Esophagus squamous epithelium (tissue), 4 donors: ENCODE measurements at regions not wholly inside any gene's neighbourhood (a gene's known extent, or its start where the extent isn't known, plus 50 kb on each side); places are given as distances from the start of the nearest gene placed in this dataset.

ENCODE experiments used
- CTCF ChIP-seq, 6 experiments: fragments of 450-650 bp in 4 of 6; fragments of 200-600 bp in 2 of 6; sonication (generic) in 2 of 6; IDR thresholded peaks; one replicate each; pipeline ENCODE4 v1.5.1; 2016 to 2019; ENCODE audit warnings: antibody characterized with exemption in 6 of 6, mild to moderate bottlenecking in 4 of 6, moderate library complexity in 4 of 6
- POLR2A ChIP-seq, 4 donors: fragments of 450-650 bp; IDR thresholded peaks; one replicate each; pipeline ENCODE4 v1.6.1; 2017; ENCODE audit warnings: antibody characterized with exemption in 4 of 4, mild to moderate bottlenecking in 4 of 4, moderate library complexity in 3 of 4

DNA sequence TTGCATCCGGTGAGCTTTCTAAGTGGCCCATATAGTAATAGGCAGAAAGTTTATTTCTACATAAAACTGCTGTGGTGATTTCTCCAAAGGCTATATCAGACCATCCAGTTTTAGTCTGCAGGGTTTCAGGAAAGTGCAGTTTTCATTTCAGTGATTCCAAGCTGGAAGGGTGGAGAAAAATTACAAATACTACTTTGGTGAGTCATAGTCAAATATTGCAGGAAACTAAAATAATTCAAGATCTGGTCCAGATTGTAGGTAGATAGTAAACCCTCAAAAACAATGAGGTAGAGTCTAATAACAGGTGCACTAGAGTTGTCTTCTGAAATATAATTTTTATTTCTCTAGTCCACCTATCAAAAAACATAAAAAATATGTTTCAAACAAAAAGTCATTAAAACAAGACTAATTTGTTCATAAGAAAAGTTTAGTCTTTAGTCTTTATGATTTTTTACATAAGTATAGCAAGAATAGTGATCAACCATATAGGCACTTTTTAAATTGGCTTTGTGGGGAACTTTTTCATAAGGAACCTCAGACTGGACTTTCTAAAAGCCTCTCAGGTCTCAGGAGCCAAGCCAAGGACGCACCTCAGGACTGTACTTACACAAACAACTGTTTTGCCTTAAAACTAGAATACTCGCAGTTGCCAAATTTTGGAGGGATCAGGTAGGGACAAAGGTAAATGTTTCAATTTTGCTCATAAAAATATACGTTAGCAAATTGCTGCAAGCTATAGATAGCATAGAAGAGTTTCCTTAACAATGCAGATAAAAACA, 101.8 kb upstream of the TLR3 start:
- TF ChIP-seq CTCF (IDR thresholded peaks at IDR 0.05) (no peak), POLR2A (IDR thresholded peaks at IDR 0.05) (no peak)
